A549 (cell line): ENCODE measurements at regions not wholly inside any gene's neighbourhood (a gene's known extent, or its start where the extent isn't known, plus 50 kb on each side); places are given as distances from the start of the nearest gene placed in this dataset.

ENCODE experiments used
- BHLHE40 ChIP-seq: IDR thresholded peaks from 2 replicates; pipeline ENCODE4 v1.6.1; 2012; ENCODE audit warnings: low read depth, low read length, inconsistent platforms
- CTCF ChIP-seq: fragments of >200 bp; sonication (Bioruptor Twin); formaldehyde crosslinking; IDR thresholded peaks from 3 replicates; pipeline ENCODE4 v1.5.1; 2016
- E2F6 ChIP-seq: IDR thresholded peaks from 2 replicates; pipeline ENCODE4 v1.6.1; 2012; ENCODE audit warnings: low read depth, borderline replicate concordance
- EP300 ChIP-seq, 2 experiments: fragments of >200 bp; sonication (Bioruptor Twin); formaldehyde crosslinking; IDR thresholded peaks; 2 replicates in 1 of 2; 3 replicates in 1 of 2; pipeline ENCODE4 v1.6.1; 2016 to 2017
- FOSB ChIP-seq: fragments of 250-450 bp; sonication (Bioruptor Pico); IDR thresholded peaks from 2 replicates; pipeline ENCODE4 v1.5.0; 2020; ENCODE audit warnings: mild to moderate bottlenecking, moderate library complexity
- JUN ChIP-seq, 2 experiments: fragments of >200 bp; sonication (Bioruptor Twin); formaldehyde crosslinking; IDR thresholded peaks; 2 replicates in 1 of 2; 3 replicates in 1 of 2; pipeline ENCODE4 v1.6.1; 2016 to 2017
- MAX ChIP-seq: IDR thresholded peaks from 2 replicates; pipeline ENCODE4 v1.6.1; 2012
- MYC ChIP-seq: IDR thresholded peaks from 2 replicates; pipeline ENCODE4 v1.6.1; 2012; ENCODE audit warnings: mild to moderate bottlenecking, inconsistent platforms, low read length, improper control_type of control experiment, borderline replicate concordance
- POLR2A ChIP-seq: IDR thresholded peaks from 2 replicates; pipeline ENCODE4 v1.6.1; 2012; ENCODE audit warnings: mild to moderate bottlenecking, low read length

GRCh38 chr11:111091321-111091938 is 154.1 kb upstream of the POU2AF2 start:
- TF ChIP-seq CTCF, result no peak
- TF ChIP-seq MYC, result no peak
- TF ChIP-seq POLR2A, result no peak
- TF ChIP-seq BHLHE40, result no peak
- TF ChIP-seq EP300 (IDR thresholded peaks at IDR 0.05), result no peak
- TF ChIP-seq FOSB, result no peak
- no peak for TF ChIP-seq E2F6
- no peak for TF ChIP-seq MAX
- no peak for TF ChIP-seq JUN (IDR thresholded peaks at IDR 0.05)
